ENCODE measurements at regions not wholly inside any gene's neighbourhood (a gene's known extent, or its start where the extent isn't known, plus 50 kb on each side); places are given as distances from the start of the nearest gene placed in this dataset.

DNA sequence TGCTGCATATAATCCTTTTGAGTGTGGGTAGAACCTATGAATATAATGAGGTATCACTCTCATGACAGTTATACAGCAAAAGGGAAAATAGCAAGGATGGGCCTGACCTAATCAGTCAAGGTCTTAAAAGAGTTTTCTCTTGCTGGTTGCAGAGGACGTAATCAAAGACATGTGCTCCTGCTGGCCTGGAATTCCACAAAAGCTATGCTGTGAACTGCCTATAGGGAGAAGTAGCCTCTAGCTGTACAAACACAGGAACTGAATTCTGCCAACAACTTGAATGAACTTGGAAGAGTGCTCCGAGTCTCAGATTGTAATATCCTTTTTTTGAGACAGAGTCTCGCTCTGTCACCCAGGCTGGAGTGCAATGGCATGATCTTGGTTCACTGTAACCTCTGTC, 195.6 kb downstream of the PLK2 start:
- TF ChIP-seq POLR2A (IDR thresholded peaks at IDR 0.05) (no peak), POLR2AphosphoS5 (IDR thresholded peaks at IDR 0.05) (no peak), EP300 (IDR thresholded peaks at IDR 0.05) (no peak)
- TF ChIP-seq, protein P1, sequence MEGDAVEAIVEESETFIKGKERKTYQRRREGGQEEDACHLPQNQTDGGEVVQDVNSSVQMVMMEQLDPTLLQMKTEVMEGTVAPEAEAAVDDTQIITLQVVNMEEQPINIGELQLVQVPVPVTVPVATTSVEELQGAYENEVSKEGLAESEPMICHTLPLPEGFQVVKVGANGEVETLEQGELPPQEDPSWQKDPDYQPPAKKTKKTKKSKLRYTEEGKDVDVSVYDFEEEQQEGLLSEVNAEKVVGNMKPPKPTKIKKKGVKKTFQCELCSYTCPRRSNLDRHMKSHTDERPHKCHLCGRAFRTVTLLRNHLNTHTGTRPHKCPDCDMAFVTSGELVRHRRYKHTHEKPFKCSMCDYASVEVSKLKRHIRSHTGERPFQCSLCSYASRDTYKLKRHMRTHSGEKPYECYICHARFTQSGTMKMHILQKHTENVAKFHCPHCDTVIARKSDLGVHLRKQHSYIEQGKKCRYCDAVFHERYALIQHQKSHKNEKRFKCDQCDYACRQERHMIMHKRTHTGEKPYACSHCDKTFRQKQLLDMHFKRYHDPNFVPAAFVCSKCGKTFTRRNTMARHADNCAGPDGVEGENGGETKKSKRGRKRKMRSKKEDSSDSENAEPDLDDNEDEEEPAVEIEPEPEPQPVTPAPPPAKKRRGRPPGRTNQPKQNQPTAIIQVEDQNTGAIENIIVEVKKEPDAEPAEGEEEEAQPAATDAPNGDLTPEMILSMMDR (IDR thresholded peaks at IDR 0.05) = no peak
- Histone ChIP-seq H3K4me1 (peaks cover 0 to 2% (median 0%) of the 10 kb centered on the region in 4 donors), H3K36me3 (no peaks in the 10 kb centered on the region), H3K9me3 (no peaks in the 10 kb centered on the region), H3K27me3 (no peaks in the 10 kb centered on the region), H3K27ac (no peak overlapping the region), H3K4me3 (no peak overlapping the region)
- DNase-seq (no peak), ATAC-seq (ENCODE audit: low FRiP score in 2 of 2) (no peak)
- 42 to 67% methylated on average over 3 of the region's 3 CpGs for WGBS, 2 donors

DNA sequence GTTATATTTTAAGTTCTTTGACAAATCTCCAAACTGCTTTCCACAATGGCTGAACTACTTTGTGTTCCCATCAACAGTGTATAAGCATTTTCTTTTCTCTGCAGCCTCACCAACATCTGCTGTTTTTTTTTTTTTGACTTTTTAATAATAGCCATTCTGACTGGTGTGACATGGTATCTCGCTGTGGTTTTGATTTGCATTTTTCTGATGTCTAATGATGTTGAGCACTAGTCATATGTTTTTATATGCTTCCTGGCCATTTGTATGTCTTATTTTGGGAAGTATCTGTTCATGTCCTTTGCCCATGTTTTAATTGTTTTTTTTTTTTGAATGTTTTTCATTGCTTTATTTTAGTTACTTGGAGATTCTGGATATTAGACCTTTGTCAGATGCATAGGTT, 196.6 kb downstream of the PLK2 start:
- DNase-seq = no peak
- H3K9me3 ChIP-seq = no peaks in the 10 kb centered on the region
- WGBS, 2 donors = 97 to 100% methylated on average over 1 of the region's 1 CpG
- H3K4me1 ChIP-seq = peaks cover 0 to 2% (median 0%) of the 10 kb centered on the region in 4 donors
- no peak for TF ChIP-seq POLR2AphosphoS5 (IDR thresholded peaks at IDR 0.05)
- TF ChIP-seq, protein P1 (IDR thresholded peaks at IDR 0.05) = no peak
- no peak for TF ChIP-seq EP300 (IDR thresholded peaks at IDR 0.05)
- TF ChIP-seq POLR2A (IDR thresholded peaks at IDR 0.05) = no peak
- H3K36me3 ChIP-seq = no peaks in the 10 kb centered on the region
- no peaks in the 10 kb centered on the region for H3K27me3 ChIP-seq
- H3K27ac ChIP-seq = no peak overlapping the region
- ATAC-seq (ENCODE audit: low FRiP score in 2 of 2) = no peak
- H3K4me3 ChIP-seq = no peak overlapping the region

DNA sequence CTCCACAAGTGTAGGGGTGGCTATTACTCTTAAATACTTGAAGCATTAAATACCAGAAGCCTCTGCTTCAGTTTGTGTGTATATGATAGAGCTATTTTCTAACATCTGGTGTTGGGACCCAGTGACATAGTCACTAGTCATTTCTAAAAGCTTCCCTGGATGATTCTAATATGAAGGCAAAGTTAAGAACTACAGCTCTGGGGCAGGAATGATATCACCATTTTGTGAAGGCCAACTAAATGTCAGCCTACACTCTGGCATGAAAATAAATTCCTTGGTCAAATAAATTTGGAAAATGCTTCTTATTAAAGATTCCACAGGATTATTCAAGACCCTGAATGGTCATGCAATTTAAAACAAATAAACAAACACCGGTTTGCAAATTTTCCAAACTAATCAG, 197.7 kb downstream of the PLK2 start:
- H3K4me3 ChIP-seq = no peak overlapping the region
- H3K4me1 ChIP-seq = peaks cover 0 to 2% (median 0%) of the 10 kb centered on the region in 4 donors
- no peak for ATAC-seq (ENCODE audit: low FRiP score in 2 of 2)
- no peaks in the 10 kb centered on the region for H3K9me3 ChIP-seq
- no peak overlapping the region for H3K27ac ChIP-seq
- DNase-seq = no peak
- no peaks in the 10 kb centered on the region for H3K36me3 ChIP-seq
- H3K27me3 ChIP-seq = no peaks in the 10 kb centered on the region
- TF ChIP-seq POLR2AphosphoS5 (IDR thresholded peaks at IDR 0.05) = no peak
- TF ChIP-seq POLR2A (IDR thresholded peaks at IDR 0.05) = no peak
- TF ChIP-seq, protein P1 (IDR thresholded peaks at IDR 0.05) = no peak
- no peak for TF ChIP-seq EP300 (IDR thresholded peaks at IDR 0.05)
- WGBS, 2 donors = 78 to 87% methylated on average over 1 of the region's 1 CpG

DNA sequence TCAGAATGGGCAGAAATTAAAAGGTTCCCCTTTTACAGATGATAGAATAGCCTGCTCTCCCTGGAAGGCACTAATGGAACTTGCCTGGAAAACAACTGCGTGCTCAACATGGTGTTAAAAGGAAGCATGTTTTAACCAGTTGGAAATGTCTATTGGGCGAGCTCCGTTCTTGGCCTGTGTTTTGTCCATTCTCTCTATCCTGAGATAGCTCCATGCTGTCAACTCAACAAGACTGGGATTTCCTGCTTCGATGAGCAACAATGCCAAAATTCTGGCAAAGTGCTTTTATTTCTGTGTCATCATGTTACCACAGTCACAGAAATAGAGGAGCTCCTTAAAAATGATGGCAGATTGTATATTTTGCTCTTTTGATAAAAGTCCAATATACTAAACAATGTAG, 198.3 kb downstream of the PLK2 start:
- H3K9me3 ChIP-seq = no peaks in the 10 kb centered on the region
- peaks cover 0 to 2% (median 0%) of the 10 kb centered on the region in 4 donors for H3K4me1 ChIP-seq
- ATAC-seq (ENCODE audit: low FRiP score in 2 of 2) (no peak), DNase-seq (no peak)
- no peaks in the 10 kb centered on the region for H3K36me3 ChIP-seq
- TF ChIP-seq EP300 (IDR thresholded peaks at IDR 0.05) = no peak
- TF ChIP-seq POLR2AphosphoS5 (IDR thresholded peaks at IDR 0.05) = no peak
- TF ChIP-seq POLR2A (IDR thresholded peaks at IDR 0.05) = no peak
- 67 to 75% methylated on average over 4 of the region's 4 CpGs for WGBS, 2 donors
- no peak overlapping the region for H3K27ac ChIP-seq
- H3K27me3 ChIP-seq = no peaks in the 10 kb centered on the region
- no peak overlapping the region for H3K4me3 ChIP-seq

DNA sequence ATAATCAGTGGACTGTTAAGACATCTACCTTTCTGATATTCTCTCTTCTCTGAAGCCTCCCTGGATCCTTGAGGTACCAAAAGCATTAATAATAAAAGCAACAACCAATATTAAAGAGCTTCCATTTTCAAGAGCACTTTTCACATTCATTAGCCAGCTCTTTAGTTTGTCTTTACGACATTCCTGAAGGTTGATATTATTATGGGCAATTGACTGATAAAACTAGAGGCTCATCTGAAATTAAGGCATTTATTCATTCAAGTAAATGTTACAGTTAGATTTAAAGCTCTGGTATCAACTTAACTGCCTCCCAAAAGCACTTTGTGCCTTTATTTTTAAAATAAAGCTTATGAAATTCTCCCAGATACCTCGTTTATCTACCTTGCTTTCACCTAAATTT, 199.6 kb downstream of the PLK2 start:
- Histone ChIP-seq H3K4me3 (no peak overlapping the region), H3K4me1 (peaks cover 0 to 2% (median 0%) of the 10 kb centered on the region in 4 donors), H3K36me3 (no peaks in the 10 kb centered on the region), H3K27ac (no peak overlapping the region), H3K27me3 (no peaks in the 10 kb centered on the region), H3K9me3 (no peaks in the 10 kb centered on the region)
- TF ChIP-seq POLR2A (IDR thresholded peaks at IDR 0.05) (no peak), POLR2AphosphoS5 (IDR thresholded peaks at IDR 0.05) (no peak), EP300 (IDR thresholded peaks at IDR 0.05) (no peak)
- TF ChIP-seq, protein P1 (IDR thresholded peaks at IDR 0.05) = no peak
- WGBS, 2 donors = 81 to 84% methylated on average over 2 of the region's 2 CpGs
- DNase-seq (no peak), ATAC-seq (ENCODE audit: low FRiP score in 2 of 2) (no peak)
